IMR-90 (cell line): ENCODE measurements at regions not wholly inside any gene's neighbourhood (a gene's known extent, or its start where the extent isn't known, plus 50 kb on each side); places are given as distances from the start of the nearest gene placed in this dataset.

ENCODE experiments used
- ATAC-seq: fragments of 200-7000 bp; cut with Tn5 transposase; 2 replicates; pipeline ENCODE4 v1.9.1; 2020; ENCODE audit warnings: low read depth, mild to moderate bottlenecking, moderate library complexity
- BruUV-seq: library from RNA; stranded (reverse); fragments of 400-500 nt; replicated peaks from 2 replicates; lab custom pipeline; 2021; lab: Mats Ljungman, UMichigan
- CTCF ChIA-PET: fragments of 300-600 bp; formaldehyde crosslinking; extraction: SDS; loops from one replicate; lab custom pipeline; 2021; ENCODE audit warnings: antibody characterized with exemption; lab: Yijun Ruan, JAX
- POLR2A ChIA-PET: fragments of 300-600 bp; sonication (Branson Sonifier 250); formaldehyde crosslinking; loops from one replicate; lab custom pipeline; 2022; ENCODE audit warnings: antibody characterized with exemption; ENCODE audit not compliant: unreplicated experiment; lab: Charles Lee
- DNase-seq: peaks from one replicate; pipeline ENCODE4 v3.0.0; 2013
- H2AFZ ChIP-seq: replicated peaks from 2 replicates; pipeline ENCODE3; 2013; ENCODE audit warnings: low read length, mild to moderate bottlenecking; ENCODE audit not compliant: poor library complexity
- H2AK5ac ChIP-seq: 2 replicates; pipeline ENCODE4 v1.6.1; 2013; ENCODE audit warnings: low read depth, low read length, inconsistent platforms
- H2AK9ac ChIP-seq: replicated peaks from 2 replicates; pipeline ENCODE3; 2013; ENCODE audit warnings: mild to moderate bottlenecking, low read depth, low read length, moderate library complexity; ENCODE audit not compliant: poor library complexity
- H2BK120ac ChIP-seq: 2 replicates; pipeline ENCODE4 v1.6.1; 2013; ENCODE audit warnings: low read depth, low read length, inconsistent platforms
- H2BK15ac ChIP-seq: 3 replicates; pipeline ENCODE4 v1.6.1; 2013; ENCODE audit warnings: low read depth, low read length, inconsistent platforms
- H2BK20ac ChIP-seq: 2 replicates; pipeline ENCODE4 v1.6.1; 2013; ENCODE audit warnings: low read depth, mild to moderate bottlenecking, inconsistent platforms, low read length, moderate library complexity
- H2BK5ac ChIP-seq: 2 replicates; pipeline ENCODE4 v1.6.1; 2013; ENCODE audit warnings: mild to moderate bottlenecking, low read depth, low read length, inconsistent platforms; ENCODE audit not compliant: poor library complexity, severe bottlenecking
- H3K14ac ChIP-seq: replicated peaks from 2 replicates; pipeline ENCODE4 v1.6.1; 2013; ENCODE audit warnings: low read depth, low read length, inconsistent platforms
- H3K18ac ChIP-seq: 2 replicates; pipeline ENCODE4 v1.6.1; 2013; ENCODE audit warnings: low read depth, low read length, control low read depth
- H3K23ac ChIP-seq: 2 replicates; pipeline ENCODE4 v1.6.1; 2013; ENCODE audit warnings: low read depth, low read length, inconsistent platforms
- H3K27ac ChIP-seq: 2 replicates; pipeline ENCODE4 v1.5.1; 2013; ENCODE audit warnings: mild to moderate bottlenecking, control low read depth, low read length; ENCODE audit not compliant: insufficient read depth
- H3K27me3 ChIP-seq: 2 replicates; pipeline ENCODE4 v1.6.1; 2013; ENCODE audit warnings: low read length; ENCODE audit not compliant: control insufficient read depth, insufficient read depth
- H3K36me3 ChIP-seq: 2 replicates; pipeline ENCODE4 v1.6.1; 2013; ENCODE audit warnings: low read length, mixed read lengths; ENCODE audit not compliant: control insufficient read depth, insufficient read depth
- H3K4ac ChIP-seq: 2 replicates; pipeline ENCODE4 v1.6.1; 2013; ENCODE audit warnings: low read depth, low read length, inconsistent platforms
- H3K4me1 ChIP-seq: 2 replicates; pipeline ENCODE4 v1.6.1; 2013; ENCODE audit warnings: low read length, mixed read lengths; ENCODE audit not compliant: control insufficient read depth, insufficient read depth
- H3K4me2 ChIP-seq: 2 replicates; pipeline ENCODE4 v1.6.1; 2013; ENCODE audit warnings: low read depth, mild to moderate bottlenecking, control low read depth, low read length, moderate library complexity
- H3K4me3 ChIP-seq: 2 replicates; pipeline ENCODE4 v1.5.1; 2013; ENCODE audit warnings: low read depth, mild to moderate bottlenecking, control low read depth, low read length, moderate library complexity; ENCODE audit not compliant: insufficient read depth
- H3K56ac ChIP-seq: 2 replicates; pipeline ENCODE4 v1.6.1; 2013; ENCODE audit warnings: low read length, inconsistent platforms; ENCODE audit not compliant: insufficient read depth; ENCODE audit errors: extremely low read depth
- H3K79me1 ChIP-seq, 2 experiments: 2 replicates each; pipeline ENCODE4 v1.6.1; 2013; ENCODE audit warnings: low read length in 2 of 2, inconsistent platforms in 1 of 2, low read depth in 1 of 2
- H3K9ac ChIP-seq: 2 replicates; pipeline ENCODE4 v1.6.1; 2013; ENCODE audit warnings: low read depth, low read length, control low read depth
- H3K9me1 ChIP-seq: 2 replicates; pipeline ENCODE4 v1.6.1; 2013; ENCODE audit warnings: low read length, inconsistent platforms; ENCODE audit not compliant: insufficient read depth
- H3K9me3 ChIP-seq: 2 replicates; pipeline ENCODE4 v1.6.1; 2013; ENCODE audit warnings: low read length; ENCODE audit not compliant: control insufficient read depth, insufficient read depth
- H4K20me1 ChIP-seq: 2 replicates; pipeline ENCODE4 v1.6.1; 2013; ENCODE audit warnings: low read length, inconsistent platforms; ENCODE audit not compliant: insufficient read depth
- H4K5ac ChIP-seq: 2 replicates; pipeline ENCODE4 v1.6.1; 2013; ENCODE audit warnings: mild to moderate bottlenecking, low read depth, low read length, control low read depth
- H4K8ac ChIP-seq, 2 experiments: 2 replicates each; pipeline ENCODE4 v1.6.1; 2013; ENCODE audit warnings: low read depth in 2 of 2, low read length in 2 of 2, control low read depth in 1 of 2, inconsistent platforms in 1 of 2
- H4K91ac ChIP-seq: 2 replicates; pipeline ENCODE4 v1.6.1; 2013; ENCODE audit warnings: low read depth, low read length, inconsistent platforms; ENCODE audit not compliant: insufficient read depth
- BHLHE40 ChIP-seq: fragments of 150-350 bp; IDR thresholded peaks from 2 replicates; pipeline ENCODE4 v1.6.1; 2016; ENCODE audit warnings: mild to moderate bottlenecking, low read depth, low read length
- CHD1 ChIP-seq: IDR thresholded peaks from 2 replicates; pipeline ENCODE4 v1.6.1; 2012; ENCODE audit warnings: low read depth, low read length, improper control_type of control experiment
- MAFK ChIP-seq: IDR thresholded peaks from 2 replicates; pipeline ENCODE4 v1.6.1; 2012; ENCODE audit warnings: low read depth, low read length, improper control_type of control experiment
- MAZ ChIP-seq: IDR thresholded peaks from 2 replicates; pipeline ENCODE4 v1.6.1; 2012; ENCODE audit warnings: low read depth, mild to moderate bottlenecking, low read length, improper control_type of control experiment, moderate library complexity, borderline replicate concordance
- POLR2A ChIP-seq: IDR thresholded peaks from 2 replicates; pipeline ENCODE4 v1.6.1; 2012; ENCODE audit warnings: mild to moderate bottlenecking, low read depth, low read length
- USF2 ChIP-seq: fragments of 150-350 bp; IDR thresholded peaks from 2 replicates; pipeline ENCODE4 v1.6.1; 2017; ENCODE audit warnings: mild to moderate bottlenecking, antibody characterized with exemption, low read length, low read depth
- WGBS, 2 experiments: methylation state at CpG; one replicate each; pipeline versions ENCODE4 v1.1.5 to v1.1.7; 2013; ENCODE audit warnings: missing lambda C conversion rate in 2 of 2; ENCODE audit not compliant: insufficient read length in 1 of 2; ENCODE audit errors: extremely low coverage in 2 of 2; 5-methylcytosine and 5-hydroxymethylcytosine counted together
- dilution Hi-C: fragments of 300-500 bp; cut with HindIII; formaldehyde crosslinking; loops from one replicate; pipeline ENCODE4 v1.14.3; 2018; ENCODE audit warnings: low sequenced_read_pairs; ENCODE audit not compliant: unreplicated experiment
- in situ Hi-C: fragments of 300-500 bp; cut with MboI; formaldehyde crosslinking; loops from 3 replicates; pipeline ENCODE4 v1.14.3; 2019; ENCODE audit warnings: low sequenced_read_pairs, inconsistent platforms, mixed read lengths
- intact Hi-C: fragments of 100-400 bp; cut with micrococcal nuclease; formaldehyde crosslinking; loops from 2 replicates; pipeline ENCODE4 v1.10.0; 2022
- TF ChIP-seq, protein P1 (sequence below): conservative IDR thresholded peaks from 2 replicates; pipeline ENCODE4 v1.5.1; 2012; ENCODE audit warnings: mild to moderate bottlenecking, low read depth, low read length, improper control_type of control experiment
- TF ChIP-seq, protein P2 (sequence below): fragments of 150-350 bp; IDR thresholded peaks from 2 replicates; pipeline ENCODE4 v1.6.1; 2016; ENCODE audit warnings: low read depth, mild to moderate bottlenecking, low read length, moderate library complexity, borderline replicate concordance

DNA sequence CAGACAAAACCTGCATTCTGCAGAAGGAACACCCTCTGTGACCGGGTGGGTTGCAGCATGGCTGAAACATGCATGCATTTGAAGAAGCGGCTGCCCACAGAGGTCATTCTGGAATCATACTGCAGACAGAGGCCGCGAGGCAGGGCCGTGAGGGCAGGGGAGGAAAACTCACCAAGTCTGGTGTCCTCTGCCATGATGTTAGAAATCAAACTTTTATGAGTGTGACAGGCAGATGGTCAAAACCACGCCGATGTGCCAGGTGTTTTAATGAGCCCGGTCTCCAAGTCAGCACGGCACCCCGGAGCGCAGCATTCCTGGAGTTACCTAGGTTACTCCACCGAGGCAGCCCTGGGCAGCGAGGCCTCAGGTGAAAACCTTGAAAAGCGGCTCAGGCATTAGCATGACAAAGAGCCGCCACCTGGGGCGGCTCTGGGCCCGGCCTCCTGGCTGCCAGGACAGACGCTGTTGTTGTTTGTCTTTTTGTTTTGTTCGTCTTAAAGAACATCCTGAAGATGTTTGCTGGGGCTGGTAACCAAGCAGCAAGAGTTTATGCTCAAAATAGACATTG is 255.6 kb downstream of the ERMARD start:
- no peak overlapping the region for H3K4me3 ChIP-seq
- H3K4ac ChIP-seq: no peak overlapping the region
- TF ChIP-seq USF2 (no peak), CHD1 (no peak), MAZ (no peak), POLR2A (no peak), BHLHE40 (no peak), MAFK (no peak)
- TF ChIP-seq, protein P1, sequence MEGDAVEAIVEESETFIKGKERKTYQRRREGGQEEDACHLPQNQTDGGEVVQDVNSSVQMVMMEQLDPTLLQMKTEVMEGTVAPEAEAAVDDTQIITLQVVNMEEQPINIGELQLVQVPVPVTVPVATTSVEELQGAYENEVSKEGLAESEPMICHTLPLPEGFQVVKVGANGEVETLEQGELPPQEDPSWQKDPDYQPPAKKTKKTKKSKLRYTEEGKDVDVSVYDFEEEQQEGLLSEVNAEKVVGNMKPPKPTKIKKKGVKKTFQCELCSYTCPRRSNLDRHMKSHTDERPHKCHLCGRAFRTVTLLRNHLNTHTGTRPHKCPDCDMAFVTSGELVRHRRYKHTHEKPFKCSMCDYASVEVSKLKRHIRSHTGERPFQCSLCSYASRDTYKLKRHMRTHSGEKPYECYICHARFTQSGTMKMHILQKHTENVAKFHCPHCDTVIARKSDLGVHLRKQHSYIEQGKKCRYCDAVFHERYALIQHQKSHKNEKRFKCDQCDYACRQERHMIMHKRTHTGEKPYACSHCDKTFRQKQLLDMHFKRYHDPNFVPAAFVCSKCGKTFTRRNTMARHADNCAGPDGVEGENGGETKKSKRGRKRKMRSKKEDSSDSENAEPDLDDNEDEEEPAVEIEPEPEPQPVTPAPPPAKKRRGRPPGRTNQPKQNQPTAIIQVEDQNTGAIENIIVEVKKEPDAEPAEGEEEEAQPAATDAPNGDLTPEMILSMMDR: no peak
- TF ChIP-seq, protein P2, sequence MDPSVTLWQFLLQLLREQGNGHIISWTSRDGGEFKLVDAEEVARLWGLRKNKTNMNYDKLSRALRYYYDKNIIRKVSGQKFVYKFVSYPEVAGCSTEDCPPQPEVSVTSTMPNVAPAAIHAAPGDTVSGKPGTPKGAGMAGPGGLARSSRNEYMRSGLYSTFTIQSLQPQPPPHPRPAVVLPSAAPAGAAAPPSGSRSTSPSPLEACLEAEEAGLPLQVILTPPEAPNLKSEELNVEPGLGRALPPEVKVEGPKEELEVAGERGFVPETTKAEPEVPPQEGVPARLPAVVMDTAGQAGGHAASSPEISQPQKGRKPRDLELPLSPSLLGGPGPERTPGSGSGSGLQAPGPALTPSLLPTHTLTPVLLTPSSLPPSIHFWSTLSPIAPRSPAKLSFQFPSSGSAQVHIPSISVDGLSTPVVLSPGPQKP: no peak
- H3K9me1 ChIP-seq: no peaks in the 10 kb centered on the region
- H3K79me1 ChIP-seq: no peaks in the 10 kb centered on the region
- intact Hi-C loops: no loop called here
- dilution Hi-C loops: no loop called here
- no peak overlapping the region for H2BK15ac ChIP-seq
- ChIA-PET POLR2A (no interaction called here), CTCF (no interaction called here)
- no peaks in the 10 kb centered on the region for H3K27me3 ChIP-seq
- peaks cover 39% of the 10 kb centered on the region for H3K9me3 ChIP-seq
- no peak overlapping the region for H4K91ac ChIP-seq
- no peak overlapping the region for H4K8ac ChIP-seq
- H4K20me1 ChIP-seq: no peaks in the 10 kb centered on the region
- no peak overlapping the region for H2BK120ac ChIP-seq
- no peak overlapping the region for H2AK5ac ChIP-seq
- H3K23ac ChIP-seq: no peak overlapping the region
- H3K27ac ChIP-seq: no peak overlapping the region
- ATAC-seq: no peak
- no peak overlapping the region for H3K56ac ChIP-seq
- no peak overlapping the region for H2BK20ac ChIP-seq
- no peak overlapping the region for H4K5ac ChIP-seq
- no peak overlapping the region for H2AFZ ChIP-seq
- no peak overlapping the region for H3K18ac ChIP-seq
- H3K4me1 ChIP-seq: no peaks in the 10 kb centered on the region
- BruUV-seq: no TSS peak
- H3K4me2 ChIP-seq: no peak overlapping the region
- no peak overlapping the region for H2AK9ac ChIP-seq
- no peak for DNase-seq
- H3K9ac ChIP-seq: no peak overlapping the region
- 51% methylated on average over 13 of the region's 19 CpGs; no CpG with 5 or more reads in 1 of the 2 experiments for WGBS, 2 experiments
- no peak overlapping the region for H2BK5ac ChIP-seq
- H3K14ac ChIP-seq: no peak overlapping the region
- in situ Hi-C loops: no loop called here
- H3K36me3 ChIP-seq: no peaks in the 10 kb centered on the region
